ENCODE measurements at regions not wholly inside any gene's neighbourhood (a gene's known extent, or its start where the extent isn't known, plus 50 kb on each side); places are given as distances from the start of the nearest gene placed in this dataset.

DNA sequence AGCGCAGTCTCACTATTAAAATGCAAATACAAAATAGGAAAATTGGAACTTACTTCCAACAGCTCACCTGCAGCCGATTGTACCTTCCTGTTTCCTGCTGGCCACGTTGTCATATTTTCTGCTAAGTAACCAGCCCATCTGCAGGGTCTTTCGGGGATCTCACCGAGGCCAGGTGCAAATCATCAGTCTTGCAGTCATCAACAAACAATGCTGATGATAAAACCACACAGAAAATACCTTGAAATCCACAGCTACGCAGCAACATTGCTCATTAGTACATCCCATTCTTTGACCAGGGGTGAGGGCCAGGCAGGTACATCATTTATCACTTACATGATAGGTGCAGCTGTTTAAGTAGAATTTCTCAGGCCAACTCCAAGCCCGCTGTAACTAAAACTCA, 406.9 kb downstream of the TMEM121 start:
- no peak for ATAC-seq (ENCODE audit: insufficient read depth, low FRiP score)
- 63 to 70% methylated on average over 7 of the region's 7 CpGs for WGBS, 2 donors
- no peak overlapping the region for H3K27ac ChIP-seq (ENCODE audit: low read depth in 1 of 2, low read length in 1 of 2)
- H3K36me3 ChIP-seq (ENCODE audit: control insufficient read depth in 4 of 4, insufficient read depth in 4 of 4, low read length in 4 of 4) = no peaks in the 10 kb centered on the region
- H3K9ac ChIP-seq (ENCODE audit: insufficient read depth in 1 of 2, low read length in 2 of 2) = no peak overlapping the region
- DNase-seq = no peak
- peaks cover 0 to 14% (median under 1%) of the 10 kb centered on the region in 4 donors for H3K9me3 ChIP-seq (ENCODE audit: control insufficient read depth in 4 of 4, insufficient read depth in 3 of 4, low read length in 3 of 4)
- no peaks in the 10 kb centered on the region for H3K4me1 ChIP-seq (ENCODE audit: control insufficient read depth in 5 of 5, insufficient read depth in 5 of 5, low read length in 5 of 5)
- TF ChIP-seq, protein P1, sequence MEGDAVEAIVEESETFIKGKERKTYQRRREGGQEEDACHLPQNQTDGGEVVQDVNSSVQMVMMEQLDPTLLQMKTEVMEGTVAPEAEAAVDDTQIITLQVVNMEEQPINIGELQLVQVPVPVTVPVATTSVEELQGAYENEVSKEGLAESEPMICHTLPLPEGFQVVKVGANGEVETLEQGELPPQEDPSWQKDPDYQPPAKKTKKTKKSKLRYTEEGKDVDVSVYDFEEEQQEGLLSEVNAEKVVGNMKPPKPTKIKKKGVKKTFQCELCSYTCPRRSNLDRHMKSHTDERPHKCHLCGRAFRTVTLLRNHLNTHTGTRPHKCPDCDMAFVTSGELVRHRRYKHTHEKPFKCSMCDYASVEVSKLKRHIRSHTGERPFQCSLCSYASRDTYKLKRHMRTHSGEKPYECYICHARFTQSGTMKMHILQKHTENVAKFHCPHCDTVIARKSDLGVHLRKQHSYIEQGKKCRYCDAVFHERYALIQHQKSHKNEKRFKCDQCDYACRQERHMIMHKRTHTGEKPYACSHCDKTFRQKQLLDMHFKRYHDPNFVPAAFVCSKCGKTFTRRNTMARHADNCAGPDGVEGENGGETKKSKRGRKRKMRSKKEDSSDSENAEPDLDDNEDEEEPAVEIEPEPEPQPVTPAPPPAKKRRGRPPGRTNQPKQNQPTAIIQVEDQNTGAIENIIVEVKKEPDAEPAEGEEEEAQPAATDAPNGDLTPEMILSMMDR (IDR thresholded peaks at IDR 0.05; ENCODE audit: control extremely low read depth, extremely low read depth) = no peak
- H3K4me3 ChIP-seq = no peak overlapping the region
- no peaks in the 10 kb centered on the region for H3K27me3 ChIP-seq (ENCODE audit: control insufficient read depth in 3 of 3, insufficient read depth in 3 of 3, low read length in 2 of 3)

DNA sequence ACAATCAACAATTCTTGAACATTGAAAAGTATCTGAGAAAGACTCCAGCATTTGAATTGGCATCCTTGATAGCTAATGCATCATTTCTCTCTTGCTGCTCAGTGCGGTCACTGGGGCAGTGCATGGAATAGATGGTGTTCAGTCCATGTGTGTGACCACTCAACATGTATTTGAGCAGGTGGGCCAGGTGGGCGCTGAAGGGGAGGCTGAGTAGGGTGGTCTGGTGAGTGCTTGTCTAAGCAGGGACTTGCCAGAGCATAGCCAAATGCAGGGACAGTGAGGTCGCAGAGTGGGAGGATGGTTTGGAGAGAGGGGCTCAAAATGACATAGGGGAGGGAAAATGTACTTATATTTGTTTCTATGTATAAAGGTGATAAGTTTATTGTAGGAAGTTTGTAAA, 409.0 kb downstream of the TMEM121 start:
- DNase-seq (no peak), ATAC-seq (ENCODE audit: insufficient read depth, low FRiP score) (no peak)
- H3K27me3 ChIP-seq (ENCODE audit: control insufficient read depth in 3 of 3, insufficient read depth in 3 of 3, low read length in 2 of 3) = no peaks in the 10 kb centered on the region
- H3K4me1 ChIP-seq (ENCODE audit: control insufficient read depth in 5 of 5, insufficient read depth in 5 of 5, low read length in 5 of 5) = no peaks in the 10 kb centered on the region
- H3K9ac ChIP-seq (ENCODE audit: insufficient read depth in 1 of 2, low read length in 2 of 2) = no peak overlapping the region
- no peak overlapping the region for H3K4me3 ChIP-seq
- H3K36me3 ChIP-seq (ENCODE audit: control insufficient read depth in 4 of 4, insufficient read depth in 4 of 4, low read length in 4 of 4) = no peaks in the 10 kb centered on the region
- WGBS, 2 donors = 70 to 82% methylated on average over 3 of the region's 3 CpGs
- peaks cover 0 to 24% (median 6%) of the 10 kb centered on the region in 4 donors for H3K9me3 ChIP-seq (ENCODE audit: control insufficient read depth in 4 of 4, insufficient read depth in 3 of 4, low read length in 3 of 4)
- TF ChIP-seq, protein P1 (IDR thresholded peaks at IDR 0.05; ENCODE audit: control extremely low read depth, extremely low read depth) = no peak
- H3K27ac ChIP-seq (ENCODE audit: low read depth in 1 of 2, low read length in 1 of 2) = no peak overlapping the region

DNA sequence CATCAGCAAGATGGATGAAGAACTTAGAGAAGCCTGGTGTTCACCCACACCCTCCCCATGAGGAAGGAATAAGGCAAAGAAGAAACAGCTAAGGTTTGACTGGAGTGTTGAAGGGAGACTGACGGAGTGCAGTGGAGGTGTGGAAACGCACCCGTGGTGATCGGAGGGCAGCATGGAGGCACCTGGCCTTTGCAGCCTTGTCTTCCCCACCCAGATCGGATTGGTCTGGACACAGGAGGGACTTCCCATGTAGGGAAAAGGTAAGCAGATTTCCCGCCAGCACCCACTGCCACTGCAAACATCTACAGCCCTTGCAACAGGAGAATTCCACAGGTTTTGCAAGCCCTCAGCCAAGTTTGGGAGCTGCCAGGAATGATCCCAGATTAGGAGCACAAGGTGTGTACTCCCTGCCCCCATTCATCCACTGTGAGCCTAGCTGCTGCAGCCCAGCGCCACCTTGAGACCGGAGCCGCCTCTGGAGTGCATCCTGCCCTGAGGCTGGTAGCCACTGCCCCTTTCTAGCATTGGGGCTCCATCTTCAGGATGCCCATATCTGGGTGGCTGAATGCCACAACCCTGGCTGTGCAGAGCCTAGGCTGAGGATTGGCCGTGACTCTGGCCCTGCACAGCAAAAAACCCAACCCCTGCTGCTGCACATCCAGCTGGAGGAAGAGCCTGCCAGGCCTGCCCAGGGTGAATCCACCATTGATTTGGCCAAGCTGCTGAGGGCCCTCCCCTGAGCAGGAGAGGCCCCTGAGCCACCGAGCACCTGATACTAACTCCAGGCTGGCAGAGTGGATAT, 411.1 kb downstream of the TMEM121 start:
- TF ChIP-seq, protein P1 (IDR thresholded peaks at IDR 0.05; ENCODE audit: control extremely low read depth, extremely low read depth) = no peak
- H3K9me3 ChIP-seq (ENCODE audit: control insufficient read depth in 4 of 4, insufficient read depth in 3 of 4, low read length in 3 of 4) = peaks cover 0 to 31% (median 5%) of the 10 kb centered on the region in 4 donors
- DNase-seq (no peak), ATAC-seq (ENCODE audit: insufficient read depth, low FRiP score) (no peak)
- H3K4me3 ChIP-seq = no peak overlapping the region
- H3K4me1 ChIP-seq (ENCODE audit: control insufficient read depth in 5 of 5, insufficient read depth in 5 of 5, low read length in 5 of 5) = no peaks in the 10 kb centered on the region
- no peaks in the 10 kb centered on the region for H3K36me3 ChIP-seq (ENCODE audit: control insufficient read depth in 4 of 4, insufficient read depth in 4 of 4, low read length in 4 of 4)
- no peak overlapping the region for H3K27ac ChIP-seq (ENCODE audit: low read depth in 1 of 2, low read length in 1 of 2)
- 85% methylated on average over 11 of the region's 11 CpGs for WGBS, 2 donors
- no peak overlapping the region for H3K9ac ChIP-seq (ENCODE audit: insufficient read depth in 1 of 2, low read length in 2 of 2)
- H3K27me3 ChIP-seq (ENCODE audit: control insufficient read depth in 3 of 3, insufficient read depth in 3 of 3, low read length in 2 of 3) = no peaks in the 10 kb centered on the region
